ENCODE measurements at regions not wholly inside any gene's neighbourhood (a gene's known extent, or its start where the extent isn't known, plus 50 kb on each side); places are given as distances from the start of the nearest gene placed in this dataset.
"Not testable (repeated sequence)": the region's sequence is repeated elsewhere in the genome, so short reads cannot be mapped to it uniquely, and the experiment has no call there.

- DNase-seq (ENCODE audit: low read depth) (no peak), FAIRE-seq (no peak)
- H3K36me3 ChIP-seq (ENCODE audit: control insufficient read depth, insufficient read depth, low read length), result no peaks in the 10 kb centered on the region
- no peak for TF ChIP-seq CTCF (IDR thresholded peaks at IDR 0.05; ENCODE audit: insufficient read depth, low read length, severe bottlenecking)
- H3K27me3 ChIP-seq (ENCODE audit: control insufficient read depth, insufficient read depth, low read length), result no peaks in the 10 kb centered on the region
- no peak overlapping the region for H3K4me3 ChIP-seq (ENCODE audit: low read depth, low read length)
Measured at GRCh38 chr12:131387281-131388163, 323.4 kb upstream of the SFSWAP start.

GRCh38 chr12:131388164-131389053 lies 322.5 kb upstream of the SFSWAP start:
- not testable (repeated sequence) for H3K27me3 ChIP-seq (ENCODE audit: control insufficient read depth, insufficient read depth, low read length); H3K4me3 ChIP-seq (ENCODE audit: low read depth, low read length); H3K36me3 ChIP-seq (ENCODE audit: control insufficient read depth, insufficient read depth, low read length); DNase-seq (ENCODE audit: low read depth)
- peak; percentile 95 for FAIRE-seq

- FAIRE-seq, result no peak
- Histone ChIP-seq H3K27me3 (ENCODE audit: control insufficient read depth, insufficient read depth, low read length) (no peaks in the 10 kb centered on the region), H3K36me3 (ENCODE audit: control insufficient read depth, insufficient read depth, low read length) (no peaks in the 10 kb centered on the region), H3K4me3 (ENCODE audit: low read depth, low read length) (no peak overlapping the region)
- no peak for TF ChIP-seq CTCF (IDR thresholded peaks at IDR 0.05; ENCODE audit: insufficient read depth, low read length, severe bottlenecking)
- DNase-seq (ENCODE audit: low read depth), result no peak
Measured at GRCh38 chr12:131389054-131390013, 321.6 kb upstream of the SFSWAP start.

- no peak overlapping the region for H3K4me3 ChIP-seq (ENCODE audit: low read depth, low read length)
- no peaks in the 10 kb centered on the region for H3K36me3 ChIP-seq (ENCODE audit: control insufficient read depth, insufficient read depth, low read length)
- H3K27me3 ChIP-seq (ENCODE audit: control insufficient read depth, insufficient read depth, low read length), result no peaks in the 10 kb centered on the region
- DNase-seq (ENCODE audit: low read depth) (peak; percentile 3), FAIRE-seq (no peak)
- TF ChIP-seq CTCF (IDR thresholded peaks at IDR 0.05; ENCODE audit: insufficient read depth, low read length, severe bottlenecking), result no peak
Measured at GRCh38 chr12:131390412-131391334, 320.2 kb upstream of the SFSWAP start.

- TF ChIP-seq CTCF (IDR thresholded peaks at IDR 0.05; ENCODE audit: insufficient read depth, low read length, severe bottlenecking), result no peak
Measured at GRCh38 chr12:131391399-131391798, 319.5 kb upstream of the SFSWAP start.

GRCh38 chr12:131394752-131395151 lies 316.1 kb upstream of the SFSWAP start:
- H3K4me3 ChIP-seq (ENCODE audit: low read depth, low read length); DNase-seq (ENCODE audit: low read depth); FAIRE-seq; H3K27me3 ChIP-seq (ENCODE audit: control insufficient read depth, insufficient read depth, low read length); H3K36me3 ChIP-seq (ENCODE audit: control insufficient read depth, insufficient read depth, low read length): not testable (repeated sequence)

More at GRCh38 chr12:131391399-131391798, 319.5 kb upstream of the SFSWAP start:
- H3K4me3 ChIP-seq (ENCODE audit: low read depth, low read length), result no peak overlapping the region
- no peaks in the 10 kb centered on the region for H3K36me3 ChIP-seq (ENCODE audit: control insufficient read depth, insufficient read depth, low read length)
- DNase-seq (ENCODE audit: low read depth) (no peak), FAIRE-seq (no peak)
- no peaks in the 10 kb centered on the region for H3K27me3 ChIP-seq (ENCODE audit: control insufficient read depth, insufficient read depth, low read length)

GRCh38 chr12:131395209-131395684 lies 315.6 kb upstream of the SFSWAP start:
- peak; percentile 98 for FAIRE-seq
- not testable (repeated sequence) for H3K4me3 ChIP-seq (ENCODE audit: low read depth, low read length); H3K27me3 ChIP-seq (ENCODE audit: control insufficient read depth, insufficient read depth, low read length); DNase-seq (ENCODE audit: low read depth); H3K36me3 ChIP-seq (ENCODE audit: control insufficient read depth, insufficient read depth, low read length)
